Neural cell (in vitro differentiated cells): ENCODE measurements at regions not wholly inside any gene's neighbourhood (a gene's known extent, or its start where the extent isn't known, plus 50 kb on each side); places are given as distances from the start of the nearest gene placed in this dataset.

Experiments used
- H2AFZ ChIP-seq: fragments of 200-600, 300-800 bp; sonication (generic), shearing (Covaris generic); 2 replicates; pipeline ENCODE4 v1.6.0; 2014; ENCODE audit warnings: low read depth, mild to moderate bottlenecking, antibody characterized with exemption, low read length, moderate library complexity
- H3F3A ChIP-seq: fragments of 200-600 bp; shearing (Covaris generic); 2 replicates; pipeline ENCODE4 v1.6.1; 2016; ENCODE audit warnings: mild to moderate bottlenecking, moderate library complexity, mixed read lengths, antibody characterized with exemption, low read length; ENCODE audit not compliant: insufficient read depth, poor library complexity, severe bottlenecking
- H3K27ac ChIP-seq: fragments of 200-600, 300-800 bp; sonication (generic), shearing (Covaris generic); 2 replicates; pipeline ENCODE4 v1.5.1; 2014; ENCODE audit warnings: mild to moderate bottlenecking, low read length, moderate library complexity
- H3K27me3 ChIP-seq: fragments of 300-800, 200-600 bp; sonication (generic), shearing (Covaris generic); 2 replicates; pipeline ENCODE4 v1.6.0; 2014; ENCODE audit warnings: mild to moderate bottlenecking, low read depth, low read length, moderate library complexity; ENCODE audit not compliant: insufficient read depth
- H3K36me3 ChIP-seq: fragments of 300-800, 200-600 bp; sonication (generic), shearing (Covaris generic); 2 replicates; pipeline ENCODE4 v1.5.1; 2014; ENCODE audit warnings: mild to moderate bottlenecking, antibody characterized with exemption, low read length, moderate library complexity; ENCODE audit not compliant: insufficient read depth
- H3K4me2 ChIP-seq: fragments of 300-800, 200-600 bp; sonication (generic), shearing (Covaris generic); 2 replicates; pipeline ENCODE4 v1.6.0; 2014; ENCODE audit warnings: mild to moderate bottlenecking, low read length
- H3K4me3 ChIP-seq: fragments of 300-800, 200-600 bp; sonication (generic), shearing (Covaris generic); 2 replicates; pipeline ENCODE4 v1.5.1; 2014; ENCODE audit warnings: mild to moderate bottlenecking, low read length, moderate library complexity
- H3K79me2 ChIP-seq: fragments of 200-600 bp; shearing (Covaris generic); replicated peaks from 2 replicates; pipeline ENCODE4 v1.6.0; 2014; ENCODE audit warnings: mild to moderate bottlenecking, low read length, moderate library complexity; ENCODE audit not compliant: insufficient read depth
- H3K9ac ChIP-seq: fragments of 300-800, 200-600 bp; sonication (generic), shearing (Covaris generic); 2 replicates; pipeline ENCODE4 v1.6.1; 2016; ENCODE audit warnings: mild to moderate bottlenecking, low read length, mixed read lengths
- H3K9me2 ChIP-seq: fragments of 200-600 bp; shearing (Covaris generic); 2 replicates; pipeline ENCODE4 v1.6.1; 2016; ENCODE audit warnings: mild to moderate bottlenecking, low read length, mixed read lengths; ENCODE audit not compliant: insufficient read depth
- H3K9me3 ChIP-seq: fragments of 200-600, 300-800 bp; sonication (generic), shearing (Covaris generic); 2 replicates; pipeline ENCODE4 v1.6.1; 2016; ENCODE audit warnings: mild to moderate bottlenecking, mixed run types, low read length, moderate library complexity, mixed read lengths
- H4K20me1 ChIP-seq: fragments of 200-600 bp; shearing (Covaris generic); 2 replicates; pipeline ENCODE4 v1.6.1; 2016; ENCODE audit warnings: mild to moderate bottlenecking, mixed run types; ENCODE audit not compliant: insufficient read depth
- CTCF ChIP-seq: fragments of 450-650 bp; IDR thresholded peaks from 2 replicates; pipeline ENCODE4 v1.5.1; 2014; ENCODE audit warnings: antibody characterized with exemption, mild to moderate bottlenecking, moderate library complexity; ENCODE audit not compliant: poor library complexity, severe bottlenecking
- EP300 ChIP-seq: fragments of 450-650 bp; conservative IDR thresholded peaks from 2 replicates; pipeline ENCODE4 v1.6.1; 2014; ENCODE audit warnings: antibody characterized with exemption, mild to moderate bottlenecking, moderate library complexity; ENCODE audit not compliant: poor library complexity, severe bottlenecking
- EZH2 ChIP-seq: fragments of 200-600, 300-800 bp; shearing (Covaris generic), sonication (generic); IDR thresholded peaks from 2 replicates; pipeline ENCODE4 v1.6.1; 2014; ENCODE audit warnings: antibody characterized with exemption, low read length, borderline replicate concordance, mild to moderate bottlenecking; ENCODE audit not compliant: insufficient read depth, poor library complexity, severe bottlenecking
- MXI1 ChIP-seq: fragments of 450-650 bp; conservative IDR thresholded peaks from 2 replicates; pipeline ENCODE4 v1.6.1; 2014; ENCODE audit warnings: antibody characterized with exemption, mild to moderate bottlenecking; ENCODE audit not compliant: poor library complexity, severe bottlenecking
- POLR2AphosphoS5 ChIP-seq: IDR thresholded peaks from 2 replicates; pipeline ENCODE4 v1.6.1; 2012
- RAD21 ChIP-seq: fragments of 450-650 bp; conservative IDR thresholded peaks from 2 replicates; pipeline ENCODE4 v1.6.1; 2014; ENCODE audit warnings: antibody characterized with exemption, mild to moderate bottlenecking, moderate library complexity
- REST ChIP-seq: IDR thresholded peaks from 2 replicates; pipeline ENCODE4 v1.6.1; 2012; ENCODE audit warnings: borderline replicate concordance
- SMC3 ChIP-seq: fragments of 450-650 bp; conservative IDR thresholded peaks from 2 replicates; pipeline ENCODE4 v1.6.1; 2014; ENCODE audit warnings: antibody characterized with exemption, mild to moderate bottlenecking, moderate library complexity; ENCODE audit not compliant: poor library complexity
- TAF1 ChIP-seq: IDR thresholded peaks from 2 replicates; pipeline ENCODE4 v1.6.1; 2012; ENCODE audit warnings: low read depth

DNA sequence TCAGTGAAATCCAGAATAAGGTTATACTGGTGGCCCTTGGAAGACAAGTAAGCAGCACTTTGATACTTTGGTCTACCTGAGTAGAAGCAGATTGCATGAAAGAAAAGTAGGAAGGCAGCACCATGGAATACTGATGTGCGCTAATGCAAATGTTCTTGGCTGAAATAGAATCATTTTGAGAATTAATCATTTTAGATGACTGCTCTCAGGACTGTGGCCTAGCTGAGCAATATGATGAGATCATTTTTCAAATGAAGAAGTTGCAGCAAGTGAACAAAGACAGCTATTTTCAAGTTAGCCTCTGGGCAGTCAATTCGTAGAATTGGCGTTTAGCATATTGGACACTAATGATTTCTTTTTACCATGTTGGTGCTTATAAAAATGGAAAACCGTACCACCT, 483.5 kb downstream of the TMEM232 start:
- no peaks in the 10 kb centered on the region for H3K79me2 ChIP-seq
- H4K20me1 ChIP-seq: no peaks in the 10 kb centered on the region
- H3K9me2 ChIP-seq: no peaks in the 10 kb centered on the region
- H3F3A ChIP-seq: no peaks in the 10 kb centered on the region
- no peak overlapping the region for H3K4me2 ChIP-seq
- no peaks in the 10 kb centered on the region for H3K27me3 ChIP-seq
- peaks cover 5% of the 10 kb centered on the region for H3K9me3 ChIP-seq
- no peak overlapping the region for H3K9ac ChIP-seq
- H3K36me3 ChIP-seq: no peaks in the 10 kb centered on the region
- no peak overlapping the region for H2AFZ ChIP-seq
- no peak overlapping the region for H3K4me3 ChIP-seq
- H3K27ac ChIP-seq: no peak overlapping the region
- no peak for TF ChIP-seq CTCF
- no peak for TF ChIP-seq MXI1
- no peak for TF ChIP-seq POLR2AphosphoS5
- no peak for TF ChIP-seq EZH2
- TF ChIP-seq RAD21: no peak
- TF ChIP-seq TAF1: no peak
- no peak for TF ChIP-seq EP300
- TF ChIP-seq SMC3: no peak
- no peak for TF ChIP-seq REST

- no peak overlapping the region for H3K9ac ChIP-seq
- no peak overlapping the region for H2AFZ ChIP-seq
- TF ChIP-seq EZH2 (no peak), RAD21 (no peak), CTCF (no peak), EP300 (no peak), REST (no peak), SMC3 (no peak), TAF1 (no peak), MXI1 (no peak), POLR2AphosphoS5 (no peak)
- H3K4me3 ChIP-seq: no peak overlapping the region
- H3K4me2 ChIP-seq: no peak overlapping the region
- H3F3A ChIP-seq: no peaks in the 10 kb centered on the region
- H4K20me1 ChIP-seq: no peaks in the 10 kb centered on the region
- H3K79me2 ChIP-seq: no peaks in the 10 kb centered on the region
- no peaks in the 10 kb centered on the region for H3K27me3 ChIP-seq
- H3K36me3 ChIP-seq: no peaks in the 10 kb centered on the region
- no peaks in the 10 kb centered on the region for H3K9me2 ChIP-seq
- no peak overlapping the region for H3K27ac ChIP-seq
- H3K9me3 ChIP-seq: peaks cover 5% of the 10 kb centered on the region
These were observed 477.6 kb downstream of the TMEM232 start for GRCh38 chr5:110248921-110249320.
